IMR-90 (cell line): ENCODE measurements at regions not wholly inside any gene's neighbourhood (a gene's known extent, or its start where the extent isn't known, plus 50 kb on each side); places are given as distances from the start of the nearest gene placed in this dataset.
"Not testable (repeated sequence)": the region's sequence is repeated elsewhere in the genome, so short reads cannot be mapped to it uniquely, and the experiment has no call there.

Source experiments
- BHLHE40 ChIP-seq: fragments of 150-350 bp; IDR thresholded peaks from 2 replicates; pipeline ENCODE4 v1.6.1; 2016; ENCODE audit warnings: mild to moderate bottlenecking, low read depth, low read length
- MAZ ChIP-seq: IDR thresholded peaks from 2 replicates; pipeline ENCODE4 v1.6.1; 2012; ENCODE audit warnings: low read depth, mild to moderate bottlenecking, low read length, improper control_type of control experiment, moderate library complexity, borderline replicate concordance
- POLR2A ChIP-seq: IDR thresholded peaks from 2 replicates; pipeline ENCODE4 v1.6.1; 2012; ENCODE audit warnings: mild to moderate bottlenecking, low read depth, low read length
- RAD21 ChIP-seq: IDR thresholded peaks from 2 replicates; pipeline ENCODE4 v1.6.1; 2012; ENCODE audit warnings: low read length, improper control_type of control experiment
- TF ChIP-seq, protein P1 (sequence below): conservative IDR thresholded peaks from 2 replicates; pipeline ENCODE4 v1.5.1; 2012; ENCODE audit warnings: mild to moderate bottlenecking, low read depth, low read length, improper control_type of control experiment

DNA sequence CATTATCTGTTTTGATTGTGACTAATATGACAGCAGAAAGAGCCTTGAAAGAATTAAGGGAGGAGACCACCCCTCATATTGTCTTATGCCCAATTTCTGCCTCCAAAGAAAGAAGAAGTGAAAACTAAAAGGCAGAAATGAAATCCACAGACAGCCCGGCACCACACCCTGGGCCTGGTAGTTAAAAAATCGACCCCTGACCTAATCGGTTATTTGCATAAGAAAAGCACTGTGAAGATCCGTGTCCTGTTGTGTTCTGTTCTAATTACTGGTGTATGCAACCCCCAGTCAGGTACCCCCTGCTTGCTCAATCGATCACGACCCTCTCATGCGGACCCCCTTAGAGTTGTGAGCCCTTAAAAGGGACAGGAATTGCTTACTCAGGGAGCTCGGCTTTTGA, 97.9 kb downstream of the CDRT15L2 start:
- not testable (repeated sequence) for TF ChIP-seq BHLHE40, MAZ, RAD21, POLR2A
- TF ChIP-seq, protein P1, sequence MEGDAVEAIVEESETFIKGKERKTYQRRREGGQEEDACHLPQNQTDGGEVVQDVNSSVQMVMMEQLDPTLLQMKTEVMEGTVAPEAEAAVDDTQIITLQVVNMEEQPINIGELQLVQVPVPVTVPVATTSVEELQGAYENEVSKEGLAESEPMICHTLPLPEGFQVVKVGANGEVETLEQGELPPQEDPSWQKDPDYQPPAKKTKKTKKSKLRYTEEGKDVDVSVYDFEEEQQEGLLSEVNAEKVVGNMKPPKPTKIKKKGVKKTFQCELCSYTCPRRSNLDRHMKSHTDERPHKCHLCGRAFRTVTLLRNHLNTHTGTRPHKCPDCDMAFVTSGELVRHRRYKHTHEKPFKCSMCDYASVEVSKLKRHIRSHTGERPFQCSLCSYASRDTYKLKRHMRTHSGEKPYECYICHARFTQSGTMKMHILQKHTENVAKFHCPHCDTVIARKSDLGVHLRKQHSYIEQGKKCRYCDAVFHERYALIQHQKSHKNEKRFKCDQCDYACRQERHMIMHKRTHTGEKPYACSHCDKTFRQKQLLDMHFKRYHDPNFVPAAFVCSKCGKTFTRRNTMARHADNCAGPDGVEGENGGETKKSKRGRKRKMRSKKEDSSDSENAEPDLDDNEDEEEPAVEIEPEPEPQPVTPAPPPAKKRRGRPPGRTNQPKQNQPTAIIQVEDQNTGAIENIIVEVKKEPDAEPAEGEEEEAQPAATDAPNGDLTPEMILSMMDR: not testable (repeated sequence)
